ENCODE measurements at regions not wholly inside any gene's neighbourhood (a gene's known extent, or its start where the extent isn't known, plus 50 kb on each side); places are given as distances from the start of the nearest gene placed in this dataset.

- no peak overlapping the region for H3K27ac ChIP-seq (ENCODE audit: low read depth in 2 of 2, low read length in 1 of 2)
- 90 to 97% methylated on average over 6 of the region's 6 CpGs for WGBS, 2 donors
- no peak overlapping the region for H3K4me3 ChIP-seq (ENCODE audit: low read depth in 1 of 2, low read length in 2 of 2)
- peaks cover 2 to 3% of the 10 kb centered on the region in 2 donors for H3K9me3 ChIP-seq (ENCODE audit: control insufficient read depth in 2 of 2, insufficient read depth in 1 of 2, low read depth in 1 of 2, low read length in 1 of 2)
- peaks cover 0 to 2% of the 10 kb centered on the region in 2 donors for H3K4me1 ChIP-seq (ENCODE audit: control insufficient read depth in 2 of 2, insufficient read depth in 2 of 2, low read length in 1 of 2)
- no peaks in the 10 kb centered on the region for H3K27me3 ChIP-seq (ENCODE audit: control insufficient read depth in 1 of 2, insufficient read depth in 2 of 2, low read length in 2 of 2)
- no peaks in the 10 kb centered on the region for H3K36me3 ChIP-seq (ENCODE audit: control insufficient read depth in 2 of 2, insufficient read depth in 2 of 2, low read length in 1 of 2)
Observed at GRCh38 chr18:75865639-75866038, 438.1 kb upstream of the SMIM21 start.

- H3K36me3 ChIP-seq (ENCODE audit: control insufficient read depth in 2 of 2, insufficient read depth in 2 of 2, low read length in 1 of 2): no peaks in the 10 kb centered on the region
- no peaks in the 10 kb centered on the region for H3K27me3 ChIP-seq (ENCODE audit: control insufficient read depth in 1 of 2, insufficient read depth in 2 of 2, low read length in 2 of 2)
- H3K4me1 ChIP-seq (ENCODE audit: control insufficient read depth in 2 of 2, insufficient read depth in 2 of 2, low read length in 1 of 2): peaks cover 0 to 2% of the 10 kb centered on the region in 2 donors
- no peak overlapping the region for H3K4me3 ChIP-seq (ENCODE audit: low read depth in 1 of 2, low read length in 2 of 2)
- 74 to 86% methylated on average over 1 of the region's 1 CpG for WGBS, 2 donors
- H3K27ac ChIP-seq (ENCODE audit: low read depth in 2 of 2, low read length in 1 of 2): no peak overlapping the region
- H3K9me3 ChIP-seq (ENCODE audit: control insufficient read depth in 2 of 2, insufficient read depth in 1 of 2, low read depth in 1 of 2, low read length in 1 of 2): peaks cover 2 to 3% of the 10 kb centered on the region in 2 donors
Observed at GRCh38 chr18:75864816-75865215, 437.3 kb upstream of the SMIM21 start.

- Histone ChIP-seq H3K4me3 (ENCODE audit: low read depth in 1 of 2, low read length in 2 of 2) (no peak overlapping the region), H3K36me3 (ENCODE audit: control insufficient read depth in 2 of 2, insufficient read depth in 2 of 2, low read length in 1 of 2) (no peaks in the 10 kb centered on the region), H3K9me3 (ENCODE audit: control insufficient read depth in 2 of 2, insufficient read depth in 1 of 2, low read depth in 1 of 2, low read length in 1 of 2) (peaks cover 2 to 3% of the 10 kb centered on the region in 2 donors), H3K4me1 (ENCODE audit: control insufficient read depth in 2 of 2, insufficient read depth in 2 of 2, low read length in 1 of 2) (peaks cover 0 to 2% of the 10 kb centered on the region in 2 donors), H3K27ac (ENCODE audit: low read depth in 2 of 2, low read length in 1 of 2) (no peak overlapping the region), H3K27me3 (ENCODE audit: control insufficient read depth in 1 of 2, insufficient read depth in 2 of 2, low read length in 2 of 2) (no peaks in the 10 kb centered on the region)
- WGBS, 2 donors: 76 to 81% methylated on average over 5 of the region's 5 CpGs
Observed at GRCh38 chr18:75863696-75864095, 436.2 kb upstream of the SMIM21 start.

- H3K27me3 ChIP-seq (ENCODE audit: control insufficient read depth in 1 of 2, insufficient read depth in 2 of 2, low read length in 2 of 2): no peaks in the 10 kb centered on the region
- no peaks in the 10 kb centered on the region for H3K36me3 ChIP-seq (ENCODE audit: control insufficient read depth in 2 of 2, insufficient read depth in 2 of 2, low read length in 1 of 2)
- peaks cover 2 to 3% of the 10 kb centered on the region in 2 donors for H3K9me3 ChIP-seq (ENCODE audit: control insufficient read depth in 2 of 2, insufficient read depth in 1 of 2, low read depth in 1 of 2, low read length in 1 of 2)
- 80 to 90% methylated on average over 5 of the region's 5 CpGs for WGBS, 2 donors
- H3K4me3 ChIP-seq (ENCODE audit: low read depth in 1 of 2, low read length in 2 of 2): no peak overlapping the region
- H3K4me1 ChIP-seq (ENCODE audit: control insufficient read depth in 2 of 2, insufficient read depth in 2 of 2, low read length in 1 of 2): peaks cover 0 to 2% of the 10 kb centered on the region in 2 donors
- H3K27ac ChIP-seq (ENCODE audit: low read depth in 2 of 2, low read length in 1 of 2): no peak overlapping the region
Observed at GRCh38 chr18:75862458-75862857, 435.0 kb upstream of the SMIM21 start.

GRCh38 chr18:75860166-75860565, 432.7 kb upstream of the SMIM21 start:
- no peaks in the 10 kb centered on the region for H3K36me3 ChIP-seq (ENCODE audit: control insufficient read depth in 2 of 2, insufficient read depth in 2 of 2, low read length in 1 of 2)
- H3K4me3 ChIP-seq (ENCODE audit: low read depth in 1 of 2, low read length in 2 of 2): no peak overlapping the region
- H3K9me3 ChIP-seq (ENCODE audit: control insufficient read depth in 2 of 2, insufficient read depth in 1 of 2, low read depth in 1 of 2, low read length in 1 of 2): peaks cover 0 to 2% of the 10 kb centered on the region in 2 donors
- H3K4me1 ChIP-seq (ENCODE audit: control insufficient read depth in 2 of 2, insufficient read depth in 2 of 2, low read length in 1 of 2): peaks cover 0 to 2% of the 10 kb centered on the region in 2 donors
- no peak overlapping the region for H3K27ac ChIP-seq (ENCODE audit: low read depth in 2 of 2, low read length in 1 of 2)
- WGBS, 2 donors: 84 to 92% methylated on average over 7 of the region's 7 CpGs
- H3K27me3 ChIP-seq (ENCODE audit: control insufficient read depth in 1 of 2, insufficient read depth in 2 of 2, low read length in 2 of 2): no peaks in the 10 kb centered on the region

GRCh38 chr18:75859533-75859932, 432.0 kb upstream of the SMIM21 start:
- peaks cover 0 to 2% of the 10 kb centered on the region in 2 donors for H3K4me1 ChIP-seq (ENCODE audit: control insufficient read depth in 2 of 2, insufficient read depth in 2 of 2, low read length in 1 of 2)
- H3K36me3 ChIP-seq (ENCODE audit: control insufficient read depth in 2 of 2, insufficient read depth in 2 of 2, low read length in 1 of 2): no peaks in the 10 kb centered on the region
- H3K27me3 ChIP-seq (ENCODE audit: control insufficient read depth in 1 of 2, insufficient read depth in 2 of 2, low read length in 2 of 2): no peaks in the 10 kb centered on the region
- 78 to 89% methylated on average over 5 of the region's 5 CpGs for WGBS, 2 donors
- no peak overlapping the region for H3K27ac ChIP-seq (ENCODE audit: low read depth in 2 of 2, low read length in 1 of 2)
- peaks cover 0 to 2% of the 10 kb centered on the region in 2 donors for H3K9me3 ChIP-seq (ENCODE audit: control insufficient read depth in 2 of 2, insufficient read depth in 1 of 2, low read depth in 1 of 2, low read length in 1 of 2)
- no peak overlapping the region for H3K4me3 ChIP-seq (ENCODE audit: low read depth in 1 of 2, low read length in 2 of 2)

- Histone ChIP-seq H3K4me1 (ENCODE audit: control insufficient read depth in 2 of 2, insufficient read depth in 2 of 2, low read length in 1 of 2) (peaks cover 0 to 2% of the 10 kb centered on the region in 2 donors), H3K36me3 (ENCODE audit: control insufficient read depth in 2 of 2, insufficient read depth in 2 of 2, low read length in 1 of 2) (no peaks in the 10 kb centered on the region), H3K4me3 (ENCODE audit: low read depth in 1 of 2, low read length in 2 of 2) (no peak overlapping the region)
Observed at GRCh38 chr18:75858754-75859153, 431.3 kb upstream of the SMIM21 start.

GRCh38 chr18:75857558-75857957, 430.1 kb upstream of the SMIM21 start:
- WGBS, 2 donors: 69 to 82% methylated on average over 6 of the region's 6 CpGs
- H3K27ac ChIP-seq (ENCODE audit: low read depth in 2 of 2, low read length in 1 of 2): no peak overlapping the region
- no peaks in the 10 kb centered on the region for H3K27me3 ChIP-seq (ENCODE audit: control insufficient read depth in 1 of 2, insufficient read depth in 2 of 2, low read length in 2 of 2)
- no peaks in the 10 kb centered on the region for H3K36me3 ChIP-seq (ENCODE audit: control insufficient read depth in 2 of 2, insufficient read depth in 2 of 2, low read length in 1 of 2)
- H3K4me3 ChIP-seq (ENCODE audit: low read depth in 1 of 2, low read length in 2 of 2): no peak overlapping the region
- peaks cover 0 to 5% of the 10 kb centered on the region in 2 donors for H3K9me3 ChIP-seq (ENCODE audit: control insufficient read depth in 2 of 2, insufficient read depth in 1 of 2, low read depth in 1 of 2, low read length in 1 of 2)
- peaks cover 0 to 1% of the 10 kb centered on the region in 2 donors for H3K4me1 ChIP-seq (ENCODE audit: control insufficient read depth in 2 of 2, insufficient read depth in 2 of 2, low read length in 1 of 2)

More at GRCh38 chr18:75858754-75859153, 431.3 kb upstream of the SMIM21 start:
- Histone ChIP-seq H3K27me3 (ENCODE audit: control insufficient read depth in 1 of 2, insufficient read depth in 2 of 2, low read length in 2 of 2) (no peaks in the 10 kb centered on the region), H3K27ac (ENCODE audit: low read depth in 2 of 2, low read length in 1 of 2) (no peak overlapping the region), H3K9me3 (ENCODE audit: control insufficient read depth in 2 of 2, insufficient read depth in 1 of 2, low read depth in 1 of 2, low read length in 1 of 2) (peaks cover 0 to 5% of the 10 kb centered on the region in 2 donors)
- WGBS, 2 donors: 76% methylated on average over 2 of the region's 2 CpGs

GRCh38 chr18:75854808-75855207, 427.3 kb upstream of the SMIM21 start:
- WGBS, 2 donors: 93 to 95% methylated on average over 10 of the region's 10 CpGs

GRCh38 chr18:75854174-75854573, 426.7 kb upstream of the SMIM21 start:
- H3K4me1 ChIP-seq (ENCODE audit: control insufficient read depth in 2 of 2, insufficient read depth in 2 of 2, low read length in 1 of 2): no peaks in the 10 kb centered on the region
- H3K36me3 ChIP-seq (ENCODE audit: control insufficient read depth in 2 of 2, insufficient read depth in 2 of 2, low read length in 1 of 2): no peaks in the 10 kb centered on the region
- H3K27ac ChIP-seq (ENCODE audit: low read depth in 2 of 2, low read length in 1 of 2): no peak overlapping the region
- WGBS, 2 donors: 76 to 77% methylated on average over 4 of the region's 4 CpGs
- peaks cover 0 to 2% of the 10 kb centered on the region in 2 donors for H3K9me3 ChIP-seq (ENCODE audit: control insufficient read depth in 2 of 2, insufficient read depth in 1 of 2, low read depth in 1 of 2, low read length in 1 of 2)
- no peaks in the 10 kb centered on the region for H3K27me3 ChIP-seq (ENCODE audit: control insufficient read depth in 1 of 2, insufficient read depth in 2 of 2, low read length in 2 of 2)
- no peak overlapping the region for H3K4me3 ChIP-seq (ENCODE audit: low read depth in 1 of 2, low read length in 2 of 2)

More at GRCh38 chr18:75854808-75855207, 427.3 kb upstream of the SMIM21 start:
- H3K4me3 ChIP-seq (ENCODE audit: low read depth in 1 of 2, low read length in 2 of 2): no peak overlapping the region
- H3K27ac ChIP-seq (ENCODE audit: low read depth in 2 of 2, low read length in 1 of 2): no peak overlapping the region
- H3K36me3 ChIP-seq (ENCODE audit: control insufficient read depth in 2 of 2, insufficient read depth in 2 of 2, low read length in 1 of 2): no peaks in the 10 kb centered on the region
- no peaks in the 10 kb centered on the region for H3K4me1 ChIP-seq (ENCODE audit: control insufficient read depth in 2 of 2, insufficient read depth in 2 of 2, low read length in 1 of 2)
- peaks cover 0 to 2% of the 10 kb centered on the region in 2 donors for H3K9me3 ChIP-seq (ENCODE audit: control insufficient read depth in 2 of 2, insufficient read depth in 1 of 2, low read depth in 1 of 2, low read length in 1 of 2)
- H3K27me3 ChIP-seq (ENCODE audit: control insufficient read depth in 1 of 2, insufficient read depth in 2 of 2, low read length in 2 of 2): no peaks in the 10 kb centered on the region
